ENCODE measurements at regions not wholly inside any gene's neighbourhood (a gene's known extent, or its start where the extent isn't known, plus 50 kb on each side); places are given as distances from the start of the nearest gene placed in this dataset.
"Not testable (repeated sequence)": the region's sequence is repeated elsewhere in the genome, so short reads cannot be mapped to it uniquely, and the experiment has no call there.

DNA sequence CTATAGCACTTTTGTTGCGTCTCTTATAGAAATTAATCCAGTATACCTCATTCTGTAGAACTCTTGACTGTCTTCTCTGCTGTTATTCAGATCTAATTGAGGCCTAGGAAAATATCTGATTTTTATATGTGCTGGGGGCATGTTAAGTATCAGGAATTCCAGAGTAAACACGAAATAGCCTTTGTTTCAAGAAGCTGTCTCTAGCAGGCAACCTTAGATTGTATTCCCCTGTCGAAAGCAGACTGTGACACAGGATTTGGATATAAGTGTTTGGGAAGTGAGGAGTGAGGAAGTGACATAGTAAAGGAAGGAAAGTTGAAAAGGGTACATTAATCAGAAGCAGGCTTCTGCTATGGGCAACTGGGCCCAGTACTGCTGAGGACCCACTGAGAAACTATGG lies 72.1 kb upstream of the RASA1 start:
- H3K4me1 ChIP-seq: no peaks in the 10 kb centered on the region
- H3K27me3 ChIP-seq: no peaks in the 10 kb centered on the region
- DNase-seq (no peak), ATAC-seq (no peak), FAIRE-seq (no peak)
- no peak overlapping the region for H3K27ac ChIP-seq
- intact Hi-C loops (cut with DNase I): no loop called here
- TF ChIP-seq, protein P1, sequence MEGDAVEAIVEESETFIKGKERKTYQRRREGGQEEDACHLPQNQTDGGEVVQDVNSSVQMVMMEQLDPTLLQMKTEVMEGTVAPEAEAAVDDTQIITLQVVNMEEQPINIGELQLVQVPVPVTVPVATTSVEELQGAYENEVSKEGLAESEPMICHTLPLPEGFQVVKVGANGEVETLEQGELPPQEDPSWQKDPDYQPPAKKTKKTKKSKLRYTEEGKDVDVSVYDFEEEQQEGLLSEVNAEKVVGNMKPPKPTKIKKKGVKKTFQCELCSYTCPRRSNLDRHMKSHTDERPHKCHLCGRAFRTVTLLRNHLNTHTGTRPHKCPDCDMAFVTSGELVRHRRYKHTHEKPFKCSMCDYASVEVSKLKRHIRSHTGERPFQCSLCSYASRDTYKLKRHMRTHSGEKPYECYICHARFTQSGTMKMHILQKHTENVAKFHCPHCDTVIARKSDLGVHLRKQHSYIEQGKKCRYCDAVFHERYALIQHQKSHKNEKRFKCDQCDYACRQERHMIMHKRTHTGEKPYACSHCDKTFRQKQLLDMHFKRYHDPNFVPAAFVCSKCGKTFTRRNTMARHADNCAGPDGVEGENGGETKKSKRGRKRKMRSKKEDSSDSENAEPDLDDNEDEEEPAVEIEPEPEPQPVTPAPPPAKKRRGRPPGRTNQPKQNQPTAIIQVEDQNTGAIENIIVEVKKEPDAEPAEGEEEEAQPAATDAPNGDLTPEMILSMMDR (IDR thresholded peaks at IDR 0.05): no peak
- 68 to 70% methylated on average over 3 of the region's 3 CpGs for WGBS, 2 donors
- no peaks in the 10 kb centered on the region for H3K9me3 ChIP-seq
- no peaks in the 10 kb centered on the region for H3K36me3 ChIP-seq
- no peak overlapping the region for H3K4me3 ChIP-seq

DNA sequence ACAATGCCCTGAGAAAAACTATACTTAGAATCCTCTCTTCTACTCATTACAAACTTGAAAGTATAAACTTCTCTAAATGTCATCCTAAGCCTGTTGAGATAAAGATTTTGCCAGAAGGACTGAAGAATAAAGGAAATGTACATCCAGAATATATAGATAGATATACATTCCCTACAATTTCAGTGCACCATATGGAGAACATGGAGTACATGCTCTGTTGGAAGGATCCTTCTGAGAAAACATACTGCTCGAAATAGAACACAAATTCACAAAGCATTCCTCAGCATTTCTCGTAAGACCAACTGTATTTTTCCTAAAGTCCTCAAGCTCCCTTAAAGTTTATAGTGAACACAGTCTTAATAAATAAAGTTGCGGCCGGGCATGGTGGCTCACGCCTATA lies 69.7 kb upstream of the RASA1 start:
- intact Hi-C loops (cut with DNase I): no loop called here
- H3K36me3 ChIP-seq: no peaks in the 10 kb centered on the region
- H3K4me1 ChIP-seq: no peaks in the 10 kb centered on the region
- H3K27ac ChIP-seq: no peak overlapping the region
- no peaks in the 10 kb centered on the region for H3K9me3 ChIP-seq
- TF ChIP-seq, protein P1 (IDR thresholded peaks at IDR 0.05): no peak
- H3K27me3 ChIP-seq: no peaks in the 10 kb centered on the region
- FAIRE-seq (no peak), DNase-seq (no peak), ATAC-seq (no peak)
- H3K4me3 ChIP-seq: no peak overlapping the region
- 90 to 95% methylated on average over 5 of the region's 5 CpGs for WGBS, 2 donors

DNA sequence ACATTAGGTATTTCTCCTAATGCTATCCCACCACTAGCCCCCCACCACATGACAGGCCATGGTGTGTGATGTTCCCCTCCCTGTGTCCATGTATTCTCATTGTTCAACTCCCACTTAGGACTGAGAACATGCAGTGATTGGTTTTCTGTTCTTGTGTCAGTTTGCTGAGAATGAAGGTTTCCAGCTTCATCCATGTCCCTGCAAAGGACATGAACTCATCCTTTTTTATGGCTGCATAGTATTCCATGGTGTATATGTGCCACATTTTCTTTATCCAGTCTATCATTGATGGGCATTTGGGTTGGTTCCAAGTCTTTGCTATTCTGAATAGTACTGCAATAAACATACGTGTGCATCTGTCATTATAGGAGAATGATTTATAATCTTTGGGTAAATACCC lies 68.4 kb upstream of the RASA1 start:
- FAIRE-seq; H3K4me1 ChIP-seq; DNase-seq; H3K27ac ChIP-seq; H3K36me3 ChIP-seq; ATAC-seq; H3K9me3 ChIP-seq; H3K4me3 ChIP-seq; intact Hi-C loops (cut with DNase I); H3K27me3 ChIP-seq: not testable (repeated sequence)
- WGBS, 2 donors: 59 to 74% methylated on average over 1 of the region's 1 CpG

DNA sequence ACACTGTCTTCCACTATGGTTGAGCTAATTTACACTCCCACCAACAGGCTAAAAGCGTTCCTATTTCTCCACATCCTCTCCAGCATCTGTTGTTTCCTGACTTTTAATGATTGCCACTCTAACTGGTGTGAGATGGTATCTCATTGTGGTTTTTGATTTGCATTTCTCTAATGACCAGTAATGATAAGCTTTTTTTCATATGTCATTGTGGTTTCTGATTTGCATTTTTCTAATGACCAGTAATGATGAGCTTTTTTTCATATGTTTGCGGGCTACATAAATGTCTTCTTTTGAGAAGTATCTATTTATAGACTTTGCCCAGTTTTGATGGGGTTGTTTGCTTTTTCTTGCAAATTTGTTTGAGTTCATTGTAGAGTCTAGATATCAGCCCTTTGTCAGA lies 68.0 kb upstream of the RASA1 start:
- FAIRE-seq; H3K9me3 ChIP-seq; DNase-seq; ATAC-seq; H3K4me3 ChIP-seq; H3K27me3 ChIP-seq; H3K4me1 ChIP-seq; H3K27ac ChIP-seq; intact Hi-C loops (cut with DNase I); H3K36me3 ChIP-seq: not testable (repeated sequence)
- WGBS, 2 donors: 82 to 95% methylated on average over 2 of the region's 2 CpGs

DNA sequence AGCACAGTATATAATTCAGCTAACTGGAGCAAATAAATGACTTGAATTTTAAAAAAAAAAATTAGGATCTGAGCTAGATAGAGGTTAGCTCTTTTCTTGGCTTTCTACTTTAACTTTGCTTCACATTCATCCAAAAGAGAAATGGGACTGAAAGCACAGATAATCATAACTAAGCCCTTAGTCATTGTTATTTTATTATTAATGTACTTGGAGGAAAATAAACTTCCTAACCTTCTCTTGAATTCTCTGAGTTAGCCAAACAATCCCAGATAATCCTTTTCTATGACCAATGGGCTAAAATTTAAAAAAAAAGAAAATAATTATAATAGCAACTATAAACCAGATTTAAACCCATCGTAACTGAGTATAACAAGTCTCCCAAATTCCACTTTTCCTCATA lies 57.6 kb upstream of the RASA1 start:
- no peak for DNase-seq
- 93% methylated on average over 1 of the region's 1 CpG for WGBS, 2 donors
- no peak overlapping the region for H3K4me3 ChIP-seq

DNA sequence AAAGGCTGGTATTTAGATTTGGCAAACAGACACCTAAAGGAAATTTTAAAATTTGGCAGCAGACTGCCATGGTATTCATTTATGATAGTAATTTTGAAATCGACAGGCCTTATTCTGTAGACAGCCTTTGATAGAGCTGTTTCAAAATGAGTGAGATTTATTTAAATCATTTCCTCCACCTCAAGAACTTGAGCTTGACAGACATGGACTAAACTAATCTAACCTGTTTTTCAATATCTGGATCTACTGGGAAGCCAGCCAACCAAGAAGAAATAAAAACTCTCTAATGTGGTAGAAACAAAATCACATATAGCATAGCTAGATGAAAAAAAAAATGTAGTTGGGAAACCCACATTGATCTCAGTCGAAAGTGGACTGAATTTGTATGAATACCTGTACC lies 56.9 kb upstream of the RASA1 start:
- H3K4me1 ChIP-seq: peaks cover 0 to 11% (median 3%) of the 10 kb centered on the region in 3 donors
- ATAC-seq (peak; percentile 70 to 88 (median 87)), DNase-seq (peak in 1 of 6 donors; percentile 11), FAIRE-seq (peak; percentile 32)
- no peaks in the 10 kb centered on the region for H3K36me3 ChIP-seq
- TF ChIP-seq, protein P1 (IDR thresholded peaks at IDR 0.05): no peak
- 13 to 18% methylated on average over 2 of the region's 2 CpGs for WGBS, 2 donors
- intact Hi-C loops (cut with DNase I): no loop called here
- no peaks in the 10 kb centered on the region for H3K27me3 ChIP-seq
- peak overlapping the region in 1 of 4 donors; percentile 15 for H3K27ac ChIP-seq
- no peaks in the 10 kb centered on the region for H3K9me3 ChIP-seq
- H3K4me3 ChIP-seq: no peak overlapping the region

More for the DNA sequence above, 57.6 kb upstream of the RASA1 start:
- no peaks in the 10 kb centered on the region for H3K9me3 ChIP-seq
- ATAC-seq: no peak
- H3K27ac ChIP-seq: no peak overlapping the region
- FAIRE-seq: no peak
- intact Hi-C loops (cut with DNase I): no loop called here
- H3K4me1 ChIP-seq: peaks cover 0 to 11% (median 3%) of the 10 kb centered on the region in 3 donors
- TF ChIP-seq, protein P1 (IDR thresholded peaks at IDR 0.05): no peak
- no peaks in the 10 kb centered on the region for H3K36me3 ChIP-seq
- no peaks in the 10 kb centered on the region for H3K27me3 ChIP-seq

Data from pancreas (tissue), 10 donors.